GM23248 (cell line): ENCODE measurements at regions not wholly inside any gene's neighbourhood (a gene's known extent, or its start where the extent isn't known, plus 50 kb on each side); places are given as distances from the start of the nearest gene placed in this dataset.

ENCODE experiments used
- EZH2 ChIP-seq: fragments of 200-600 bp; sonication (generic); IDR thresholded peaks from 2 replicates; pipeline ENCODE4 v1.6.1; 2018; ENCODE audit warnings: antibody characterized with exemption, mild to moderate bottlenecking; ENCODE audit not compliant: insufficient read depth, poor library complexity, severe bottlenecking
- EZH2phosphoT487 ChIP-seq: fragments of 200-600 bp; sonication (generic); IDR thresholded peaks from 2 replicates; pipeline ENCODE4 v1.6.1; 2018; ENCODE audit warnings: antibody characterized with exemption, moderate library complexity, mild to moderate bottlenecking, low read depth; ENCODE audit not compliant: insufficient read depth

- no peak for TF ChIP-seq EZH2phosphoT487
- TF ChIP-seq EZH2, result no peak
These were observed 213.1 kb upstream of the STXBP5 start for GRCh38 chr6:146990821-146991798.
